ENCODE measurements at regions not wholly inside any gene's neighbourhood (a gene's known extent, or its start where the extent isn't known, plus 50 kb on each side); places are given as distances from the start of the nearest gene placed in this dataset.
"Not testable (repeated sequence)": the region's sequence is repeated elsewhere in the genome, so short reads cannot be mapped to it uniquely, and the experiment has no call there.

DNA sequence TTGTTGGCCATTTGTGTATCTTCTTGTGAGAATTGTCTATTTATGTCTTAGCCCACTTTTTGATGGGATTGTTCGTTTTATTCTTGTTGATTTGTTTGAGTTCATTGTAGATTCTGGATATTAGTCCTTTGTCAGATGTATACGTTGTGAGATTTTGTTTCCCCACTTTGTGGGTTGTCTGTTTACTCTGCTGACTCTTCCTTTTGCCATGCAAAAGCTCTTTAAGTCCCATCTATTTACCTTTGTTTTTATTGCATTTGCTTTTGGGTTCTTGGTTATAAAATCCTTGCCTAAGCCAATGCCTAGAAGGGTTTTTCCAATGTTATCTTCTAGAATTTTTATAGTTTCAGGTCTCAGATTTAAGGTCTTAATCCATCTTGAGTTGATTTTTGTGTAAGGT, 193.1 kb upstream of the STAC start:
- not testable (repeated sequence) for DNase-seq

DNA sequence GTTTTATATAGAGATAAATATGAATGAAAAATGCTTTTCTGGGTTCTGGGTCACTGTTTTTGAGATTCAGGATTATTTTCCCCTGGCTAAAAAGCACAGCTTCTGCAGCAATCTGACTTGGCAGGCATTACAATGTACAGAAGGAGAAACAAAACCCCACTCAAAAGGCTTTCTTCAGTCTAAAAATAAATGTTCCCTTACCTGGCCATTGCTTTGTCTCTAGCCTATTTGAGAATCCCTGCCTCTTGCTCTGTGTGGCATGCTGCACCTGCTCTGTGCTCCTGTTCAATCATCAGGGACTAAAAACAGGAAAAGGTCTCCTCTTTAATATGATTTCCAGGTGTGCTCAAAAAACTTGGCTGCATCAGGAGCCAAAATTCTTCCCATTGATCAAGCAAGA, 187.4 kb upstream of the STAC start:
- DNase-seq: no peak

DNA sequence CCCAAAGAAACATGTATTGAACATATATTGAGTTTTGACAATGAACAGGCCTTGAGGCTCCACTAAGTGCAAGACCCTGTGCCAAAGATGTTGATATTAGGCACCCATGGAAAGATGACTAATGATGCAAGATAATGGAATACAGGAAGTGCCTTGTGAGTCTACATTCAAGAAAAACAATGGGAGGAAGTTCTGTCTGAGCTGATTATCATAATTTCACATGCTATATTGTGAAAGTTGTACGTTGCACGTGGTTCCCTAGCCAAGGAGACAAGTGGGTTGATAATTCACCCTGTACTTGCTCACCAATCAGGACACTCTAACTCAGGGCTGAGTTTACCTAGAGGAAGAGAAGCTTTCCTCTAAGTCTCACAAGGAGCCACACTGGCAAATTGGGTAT, 186.9 kb upstream of the STAC start:
- no peak for DNase-seq

DNA sequence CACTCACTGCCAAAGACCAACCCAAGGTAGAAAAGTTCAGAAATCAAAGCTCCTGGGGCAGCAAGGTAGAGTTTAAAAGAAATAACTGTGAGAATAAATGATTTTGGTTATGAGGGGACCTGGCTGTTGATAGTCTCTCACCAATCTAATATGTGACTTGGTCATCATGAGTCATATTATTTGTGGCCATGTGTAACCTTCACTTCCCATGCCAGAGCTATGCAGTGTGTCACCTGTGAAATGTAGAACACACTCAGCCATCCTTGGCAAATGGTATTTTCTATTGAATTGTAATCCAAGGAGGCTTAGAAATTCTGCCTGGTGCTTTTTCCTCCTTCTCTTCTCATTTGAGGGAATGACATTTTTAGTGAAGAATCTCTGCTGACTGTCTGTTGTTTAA, 184.2 kb upstream of the STAC start:
- DNase-seq: no peak

DNA sequence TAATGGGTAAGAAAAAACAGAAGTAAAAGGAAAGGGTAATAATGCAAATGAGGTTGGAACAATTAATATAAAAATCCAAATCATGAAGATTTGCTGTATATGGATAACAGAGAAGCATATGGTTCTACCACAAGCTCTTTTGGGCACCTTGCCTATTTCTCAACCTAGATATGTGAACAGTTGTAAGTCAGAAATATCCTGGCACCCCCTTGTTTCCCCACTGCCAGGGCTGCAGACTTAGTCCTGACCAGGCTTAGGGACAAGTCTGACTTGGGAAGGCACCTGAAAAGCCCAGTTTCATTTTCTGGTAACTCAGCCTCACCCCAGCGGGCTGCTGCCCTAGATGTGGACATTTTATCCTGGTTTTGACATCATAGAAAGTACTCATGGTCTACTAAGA, 183.2 kb upstream of the STAC start:
- peak in 1 of 58 donors; percentile 1 for DNase-seq

DNA sequence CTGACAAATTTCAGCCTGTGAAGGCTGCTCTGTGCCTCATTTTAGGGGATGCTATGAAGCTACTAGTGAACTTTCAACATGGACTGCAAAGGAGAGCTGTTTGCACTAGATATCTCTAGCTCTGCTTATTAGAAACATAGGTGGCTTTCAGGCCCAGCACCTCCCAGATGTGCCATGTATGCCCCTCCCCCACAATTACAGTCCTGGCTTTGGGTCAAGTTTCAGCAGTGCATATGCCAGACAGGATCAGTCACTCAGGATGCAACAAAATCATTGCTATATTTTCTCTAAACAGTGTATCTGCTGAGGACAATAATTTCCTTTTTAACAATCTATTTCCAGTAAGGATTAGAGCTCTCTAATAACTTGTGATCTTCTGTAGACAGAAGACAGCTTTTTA, 178.8 kb upstream of the STAC start:
- no peak for DNase-seq

DNA sequence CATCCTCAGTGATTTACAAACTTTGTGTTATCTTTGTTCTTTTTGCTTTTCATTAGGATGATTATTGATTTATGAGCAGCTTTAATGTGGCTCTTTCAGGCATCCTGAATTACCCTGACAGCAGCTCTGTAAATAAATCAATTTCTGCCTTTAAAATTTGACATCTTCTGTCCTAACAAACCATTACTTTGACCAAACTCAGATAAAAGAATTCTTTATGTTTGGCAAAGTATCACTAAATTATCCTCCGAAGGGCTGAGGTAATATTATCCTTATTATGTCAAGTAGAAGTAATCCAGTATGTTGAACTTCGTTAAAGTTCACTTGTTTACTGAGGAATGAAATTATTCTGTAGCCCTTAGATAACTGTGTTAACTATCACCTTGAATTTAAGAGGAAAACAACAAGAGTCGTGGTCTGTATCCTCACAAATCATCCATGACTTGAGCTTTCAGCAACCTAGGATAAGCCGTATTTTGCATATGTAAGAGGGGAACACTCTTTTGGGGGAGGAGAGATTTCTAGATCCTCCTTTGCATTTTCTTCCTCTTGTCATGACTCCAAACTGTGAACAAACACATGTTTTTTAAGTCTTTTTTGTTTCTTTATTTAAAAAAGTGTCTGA, 173.2 kb upstream of the STAC start:
- no peak for DNase-seq

DNA sequence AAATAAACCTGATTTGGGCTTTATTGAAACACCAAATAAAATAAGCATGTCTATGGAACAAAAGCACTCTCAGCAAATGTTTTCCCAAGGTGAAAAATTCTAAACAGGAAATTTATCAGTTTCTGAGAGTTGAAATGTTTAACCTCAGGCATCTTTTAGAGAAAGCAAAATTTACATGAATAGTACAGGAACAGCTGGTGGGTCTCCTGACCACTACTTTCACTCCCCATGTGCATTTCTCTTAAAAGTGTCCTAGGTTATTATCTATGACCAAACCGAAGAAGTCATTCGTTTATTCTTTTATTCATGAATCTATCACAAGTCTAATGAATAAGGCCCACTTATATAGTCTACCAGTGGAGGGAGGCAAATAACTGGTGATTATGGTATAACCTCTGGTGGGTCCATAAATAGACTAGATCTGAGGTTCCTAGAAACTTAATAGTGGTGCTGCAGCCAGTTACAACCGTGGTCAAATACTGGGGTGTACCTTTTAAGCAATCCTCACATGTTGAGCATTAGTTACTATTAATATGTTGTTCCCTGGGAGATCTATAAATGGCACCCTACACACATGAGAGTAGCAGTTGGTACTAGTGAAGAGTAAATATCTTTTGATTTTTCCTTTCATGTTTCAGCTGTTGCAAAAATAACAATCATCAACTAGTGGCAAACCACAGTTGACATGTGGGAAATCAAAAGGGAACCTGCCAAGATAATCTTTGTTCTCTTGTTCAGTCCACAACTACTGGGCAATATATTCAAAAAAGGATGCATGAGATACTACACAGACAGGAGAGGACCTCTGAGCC, 169.3 kb upstream of the STAC start:
- DNase-seq: no peak

DNA sequence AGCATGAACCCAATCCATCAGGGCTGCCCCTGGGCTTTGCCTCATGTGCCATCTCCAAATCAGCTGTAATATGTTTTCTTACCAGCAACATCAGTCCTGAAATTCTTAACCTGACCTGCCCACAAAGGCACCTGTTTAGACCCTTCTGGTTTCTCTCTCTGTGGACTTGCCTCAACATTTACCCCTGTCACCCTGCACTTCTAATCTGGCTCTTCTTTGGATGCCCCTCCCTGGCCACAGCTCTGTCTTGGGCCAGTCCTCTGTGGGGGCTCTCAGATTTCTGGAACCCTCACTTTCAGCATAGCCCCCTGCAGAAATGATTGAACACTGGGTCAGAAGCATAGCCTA, 168.7 kb upstream of the STAC start:
- DNase-seq: no peak

DNA sequence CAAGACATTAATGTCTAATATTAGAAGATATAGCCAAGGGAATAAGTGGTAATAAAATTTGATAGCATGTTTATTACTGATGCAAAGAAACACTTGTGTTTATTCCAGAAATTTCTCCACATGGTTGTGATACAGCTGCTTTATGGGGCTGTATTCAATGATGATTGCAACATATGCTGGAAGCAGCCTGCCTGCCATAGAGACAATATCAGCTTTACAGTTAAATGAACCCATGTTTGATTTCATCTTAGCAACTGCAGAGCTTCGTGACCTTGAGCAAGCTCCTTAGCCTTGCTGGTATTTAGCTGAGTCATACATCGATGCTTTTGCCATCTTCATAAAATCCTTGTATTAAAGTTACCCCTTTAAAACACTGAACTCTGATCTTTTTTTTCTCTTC, 168.1 kb upstream of the STAC start:
- DNase-seq: no peak

DNA sequence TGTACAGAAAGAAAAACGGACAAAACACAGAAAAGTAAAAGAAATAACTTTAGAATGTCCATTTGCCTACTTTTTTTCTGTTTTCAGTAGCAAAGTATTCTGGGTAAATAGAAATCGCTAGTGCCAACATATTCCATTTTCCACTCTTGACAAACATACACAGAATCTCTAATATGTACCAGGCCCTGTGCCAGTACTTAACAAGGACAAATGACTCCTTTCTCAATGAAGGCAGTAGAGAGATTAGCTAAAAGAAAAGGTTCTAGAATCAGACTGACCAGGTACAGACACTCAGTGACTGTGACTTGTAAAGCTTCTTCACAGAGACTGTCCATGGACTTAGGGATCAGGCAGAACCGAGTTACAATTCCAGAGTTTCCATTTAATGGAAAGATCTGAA, 165.8 kb upstream of the STAC start:
- DNase-seq: no peak

DNA sequence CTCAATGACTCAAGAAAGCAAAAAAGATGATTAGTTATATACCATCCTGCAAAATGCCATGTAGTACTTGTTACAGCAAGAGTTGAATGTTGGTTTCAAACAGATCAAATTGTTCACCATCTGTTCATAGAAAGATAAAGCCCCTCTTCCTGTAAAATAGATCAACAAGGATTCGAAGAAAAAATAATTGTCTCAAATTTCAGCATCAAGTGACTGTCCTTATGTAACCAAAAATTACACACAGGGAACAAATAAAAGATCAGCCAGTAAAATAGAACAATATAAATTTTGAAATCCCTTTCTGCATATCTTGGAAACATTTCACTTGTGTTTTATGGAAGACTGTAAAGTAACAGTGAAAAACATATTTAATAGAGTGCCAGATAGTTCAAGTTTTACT, 165.1 kb upstream of the STAC start:
- no peak for DNase-seq

DNA sequence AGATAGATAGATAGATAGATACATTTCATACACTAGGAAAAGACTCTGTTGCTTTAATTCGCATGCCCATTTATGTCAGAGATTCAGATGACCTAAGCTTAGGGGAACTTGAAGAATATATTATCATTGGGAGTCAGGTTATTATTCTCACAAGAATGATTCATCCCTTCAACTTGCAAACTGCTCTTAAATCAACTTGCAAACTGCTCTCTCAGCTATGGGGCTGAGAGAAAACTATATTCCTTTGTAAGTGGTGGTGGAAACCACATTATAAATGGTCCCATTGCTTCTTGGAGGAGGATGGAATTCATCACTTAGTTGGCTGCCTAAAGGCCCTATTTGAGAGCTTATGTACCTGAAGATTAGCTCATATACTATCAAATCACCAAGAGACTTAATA, 160.9 kb upstream of the STAC start:
- DNase-seq: no peak

DNA sequence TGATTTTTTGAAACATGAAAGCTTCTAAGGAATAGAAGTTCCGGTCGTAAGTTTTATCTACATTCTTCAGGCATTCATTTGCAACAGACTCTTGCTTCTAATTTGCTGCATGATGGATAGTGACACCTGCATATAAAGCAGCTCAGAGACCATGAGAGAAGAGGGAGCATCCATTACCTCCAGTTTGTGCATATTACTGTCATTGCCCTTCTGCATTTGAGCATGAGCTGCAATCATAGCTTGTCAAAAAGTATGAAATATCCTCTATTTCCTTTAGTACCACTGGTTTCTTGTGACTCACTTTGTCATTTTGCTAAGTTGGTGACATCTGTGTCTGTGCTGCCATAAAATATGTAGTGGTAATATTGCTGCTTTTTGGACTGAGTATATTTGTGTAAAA, 160.1 kb upstream of the STAC start:
- no peak for DNase-seq

DNA sequence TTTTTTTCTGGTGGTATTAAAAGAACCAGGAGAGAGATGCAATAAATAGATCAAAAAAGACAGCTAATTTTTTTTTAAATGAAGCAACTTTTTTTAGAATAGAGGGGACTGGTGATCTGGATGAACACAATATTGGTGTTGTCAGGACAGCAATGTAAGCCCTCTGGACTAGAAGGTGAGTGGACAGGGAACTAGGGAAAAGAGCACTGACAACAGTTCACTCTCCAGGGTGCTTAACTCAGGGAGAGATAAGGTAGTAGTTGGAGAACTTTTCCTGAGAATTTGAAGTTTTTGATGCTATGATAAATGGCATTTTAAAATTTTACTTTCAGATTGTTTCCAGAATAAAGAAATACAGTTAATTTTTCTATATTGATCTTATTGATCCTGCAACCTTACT, 158.3 kb upstream of the STAC start:
- no peak for DNase-seq

DNA sequence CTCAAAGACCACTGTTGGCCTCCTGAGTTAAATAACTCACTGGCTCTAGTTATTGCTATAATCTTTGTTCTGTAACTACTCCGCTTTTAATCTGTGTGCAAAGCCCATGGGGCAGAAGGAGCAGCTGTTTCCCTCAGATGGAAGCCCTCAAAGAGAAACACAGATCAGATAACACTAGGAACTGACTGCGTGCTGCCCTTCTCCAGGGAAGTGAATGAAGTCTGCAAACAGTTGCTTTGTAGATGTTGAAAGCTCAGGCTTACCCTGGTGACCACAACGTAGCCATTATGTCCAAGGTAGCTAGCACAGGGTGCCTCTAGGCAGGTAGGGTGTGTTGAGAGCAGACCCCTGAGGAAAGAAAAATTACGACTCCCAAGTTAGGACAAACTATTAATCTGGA, 152.3 kb upstream of the STAC start:
- no peak for DNase-seq

DNA sequence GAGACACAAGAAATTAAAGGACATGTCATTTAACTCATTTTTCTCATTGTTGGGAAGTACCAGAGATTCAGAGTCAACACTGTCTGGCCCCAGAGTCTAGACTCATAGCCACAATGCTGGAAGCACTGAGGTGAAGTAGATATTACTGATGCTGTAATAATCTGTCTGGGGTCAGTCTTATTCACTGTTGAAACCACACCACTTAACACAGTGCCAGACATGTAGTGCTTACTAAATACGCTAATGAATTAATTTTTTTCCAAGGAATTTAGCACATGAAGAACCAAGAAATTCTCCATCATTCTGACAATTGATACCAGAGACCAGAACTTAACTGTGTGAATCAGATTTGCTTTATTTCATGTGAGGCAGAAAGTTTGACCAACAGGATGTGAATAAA, 150.8 kb upstream of the STAC start:
- no peak for DNase-seq

DNA sequence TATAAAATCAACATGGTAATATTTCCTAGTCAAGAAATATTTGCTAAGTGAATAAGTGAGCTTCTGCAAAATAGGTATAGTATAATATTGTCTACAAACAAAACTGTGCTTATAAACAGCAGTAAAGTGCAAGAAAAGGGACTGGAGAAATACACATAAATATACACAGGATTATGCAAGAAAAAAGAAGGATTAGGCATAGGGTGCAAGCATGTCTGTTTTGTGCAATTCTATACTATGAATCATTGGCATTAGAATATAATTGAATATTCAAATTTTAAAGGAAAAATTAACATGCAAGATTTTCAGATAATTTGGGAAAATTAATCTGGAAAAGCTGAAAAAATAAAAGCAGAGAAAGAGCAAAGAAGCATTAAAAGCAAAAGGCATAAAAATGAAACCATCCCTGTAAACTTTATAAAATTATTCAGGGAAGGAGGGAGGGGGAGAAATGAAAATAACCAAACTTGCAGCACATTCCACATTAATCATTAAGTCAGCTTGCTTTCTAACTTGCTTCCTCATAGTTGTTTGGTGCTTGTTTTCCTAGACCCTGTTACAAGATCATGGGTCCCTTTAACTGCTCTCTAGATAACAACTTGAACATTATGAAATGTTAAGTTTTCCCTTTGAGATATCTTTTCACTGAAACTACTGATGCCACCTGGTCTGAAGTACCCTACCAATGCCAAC, 147.4 kb upstream of the STAC start:
- DNase-seq: no peak

DNA sequence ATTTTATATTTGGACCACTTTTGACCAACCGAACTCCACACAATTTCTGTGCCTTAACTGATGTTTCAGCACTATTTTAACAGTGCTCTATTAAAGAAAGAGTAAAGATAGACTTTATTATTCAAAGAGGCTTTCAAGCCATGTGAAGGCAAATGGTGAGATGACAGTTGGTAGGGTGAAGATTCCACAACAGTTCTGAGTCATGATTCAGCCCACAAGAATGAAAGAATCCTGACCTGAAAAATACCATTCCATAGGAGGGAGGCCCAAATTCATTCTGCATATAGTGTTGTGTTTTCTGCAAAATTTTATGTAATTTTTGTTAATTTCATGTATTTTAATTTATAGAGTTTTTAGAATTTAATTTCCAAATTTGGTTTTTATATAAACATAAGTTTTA, 135.6 kb upstream of the STAC start:
- DNase-seq: no peak

DNA sequence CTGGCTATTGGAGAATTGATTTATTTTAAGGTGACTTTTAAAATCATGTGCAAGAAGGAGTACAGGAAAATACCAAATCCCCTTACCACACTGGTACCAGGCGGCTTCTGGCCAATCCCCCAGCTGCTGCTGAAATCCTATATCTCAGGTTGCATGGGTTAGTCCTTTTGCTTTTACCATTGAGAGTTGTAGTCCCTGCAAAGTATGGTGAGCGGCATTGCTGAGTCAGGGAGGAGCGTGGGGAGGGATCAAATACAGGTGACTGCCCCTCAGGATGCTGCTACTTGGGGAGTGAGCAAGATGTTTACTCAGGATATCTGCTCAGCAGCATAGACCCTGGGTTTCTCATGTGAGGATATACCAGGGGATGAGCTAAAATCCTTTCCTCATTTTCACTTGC, 131.9 kb upstream of the STAC start:
- no peak for DNase-seq

DNA sequence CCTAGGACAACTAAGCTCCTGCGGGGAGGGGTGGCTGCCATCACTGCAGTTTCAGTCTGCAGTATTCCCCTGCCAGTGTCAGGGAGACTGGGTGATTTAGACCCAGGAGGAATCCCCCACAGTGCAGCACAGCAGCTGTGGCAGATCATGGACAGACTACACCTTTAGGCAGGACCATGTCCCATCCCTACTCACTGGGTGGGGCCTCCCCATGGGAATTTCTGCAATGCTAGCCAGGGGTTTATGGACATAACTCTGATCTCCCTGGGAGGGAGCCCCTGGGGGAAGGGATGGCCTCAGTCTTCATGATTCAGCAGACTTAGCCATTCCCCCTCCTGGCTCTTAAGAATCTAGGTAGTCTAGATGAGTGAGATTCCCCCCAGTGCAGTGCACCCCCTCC, 130.1 kb upstream of the STAC start:
- no peak for DNase-seq

DNA sequence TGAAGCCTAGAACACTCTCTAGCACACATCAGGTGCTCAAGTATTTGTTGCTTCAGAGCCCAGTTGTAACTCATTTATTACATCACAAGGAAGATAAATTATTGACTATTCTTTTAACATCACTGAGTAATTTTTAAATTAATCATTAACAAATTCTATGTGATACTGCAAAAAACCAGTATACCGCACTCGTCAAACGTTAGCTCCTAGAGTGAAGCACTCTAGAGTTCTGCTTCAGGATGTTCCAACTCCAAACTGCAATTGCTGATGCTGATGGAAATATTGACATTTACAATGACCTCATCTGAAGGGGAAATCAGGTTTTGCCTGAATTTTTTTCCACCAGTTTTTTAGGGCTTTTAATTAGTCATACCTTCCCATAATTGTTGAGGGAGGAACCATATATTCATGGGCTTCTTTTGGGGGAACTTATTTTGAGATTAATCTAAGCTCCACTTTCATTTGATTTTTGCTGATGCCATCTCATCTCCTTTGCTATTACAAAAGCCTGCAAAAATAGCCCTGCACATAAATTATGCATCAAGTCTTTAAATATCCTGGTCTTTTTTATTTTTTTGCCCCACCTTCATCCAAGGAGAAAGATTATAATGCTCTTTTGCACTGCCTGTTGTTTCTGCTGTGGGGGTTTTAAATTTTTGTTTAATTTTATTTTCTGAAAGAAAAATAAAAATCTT, 123.0 kb upstream of the STAC start:
- no peak for DNase-seq

Data from anterior cingulate cortex (tissue), 58 donors.